Endothelial cell of umbilical vein (primary cell): ENCODE measurements at regions not wholly inside any gene's neighbourhood (a gene's known extent, or its start where the extent isn't known, plus 50 kb on each side); places are given as distances from the start of the nearest gene placed in this dataset.

ENCODE experiments used
- BruUV-seq: library from RNA; stranded (reverse); fragments of 400-500 nt; replicated peaks from 2 replicates; lab custom pipeline; 2021; lab: Mats Ljungman, UMichigan
- CTCF ChIA-PET: fragments of 300-600, 350-600 bp; sonication (Branson Sonifier 250); formaldehyde crosslinking; loops from one replicate; lab custom pipeline; 2021; ENCODE audit warnings: antibody characterized with exemption, inconsistent platforms; lab: Charles Lee
- POLR2A ChIA-PET: fragments of 300-600, 350-600 bp; sonication (Branson Sonifier 250); formaldehyde crosslinking; loops from one replicate; lab custom pipeline; 2021; ENCODE audit warnings: antibody characterized with exemption, inconsistent platforms; lab: Charles Lee
- DNase-seq: peaks from one replicate; pipeline ENCODE4 v3.0.0-alpha.2; 2011; ENCODE audit warnings: low read depth, low spot score
- FAIRE-seq: peaks from 2 replicates; lab custom pipeline; 2011; peaks lifted over from hg19 to GRCh38; lab: Jason Lieb, UNC
- H2AFZ ChIP-seq: 2 replicates; pipeline ENCODE4 v1.6.0; 2012; ENCODE audit warnings: low read depth, low read length, control low read depth, inconsistent platforms
- H3K27ac ChIP-seq: 2 replicates; pipeline ENCODE4 v1.5.1; 2011; ENCODE audit warnings: low read depth, mild to moderate bottlenecking, control low read depth, low read length, moderate library complexity; ENCODE audit not compliant: insufficient read depth
- H3K27me3 ChIP-seq, 2 experiments: 2 replicates each; pipeline versions ENCODE4 v1.6.0 to v1.6.1; 2011; ENCODE audit warnings: low read length in 2 of 2, mixed read lengths in 1 of 2; ENCODE audit not compliant: control insufficient read depth in 2 of 2, insufficient read depth in 2 of 2
- H3K36me3 ChIP-seq, 2 experiments: 2 replicates in 1 of 2; 3 replicates in 1 of 2; pipeline ENCODE4 v1.5.1; 2011; ENCODE audit warnings: low read length in 2 of 2, mild to moderate bottlenecking in 1 of 2, moderate library complexity in 1 of 2; ENCODE audit not compliant: control insufficient read depth in 2 of 2, insufficient read depth in 2 of 2; ENCODE audit errors: extremely low read depth in 1 of 2
- H3K4me1 ChIP-seq: 3 replicates; pipeline ENCODE4 v1.5.1; 2011; ENCODE audit warnings: mild to moderate bottlenecking, low read length; ENCODE audit not compliant: control insufficient read depth, insufficient read depth; ENCODE audit errors: extremely low read depth
- H3K4me2 ChIP-seq: 2 replicates; pipeline ENCODE4 v1.6.1; 2011; ENCODE audit warnings: low read length, control low read depth, mixed read lengths; ENCODE audit not compliant: insufficient read depth
- H3K4me3 ChIP-seq, 3 experiments: fragments of 200-600 bp in 1 of 3; sonication (generic), shearing (Covaris generic) in 1 of 3; replicated peaks in 1 of 3; 2 replicates each; pipeline ENCODE4 v1.5.1; 2011 to 2016; ENCODE audit warnings: control low read depth in 3 of 3, low read length in 3 of 3, mild to moderate bottlenecking in 2 of 3, inconsistent platforms in 1 of 3, low read depth in 1 of 3, moderate library complexity in 1 of 3; ENCODE audit not compliant: insufficient read depth in 1 of 3
- H3K79me2 ChIP-seq: 2 replicates; pipeline ENCODE4 v1.6.0; 2012; ENCODE audit warnings: low read length, inconsistent platforms; ENCODE audit not compliant: control insufficient read depth, insufficient read depth
- H3K9ac ChIP-seq: replicated peaks from 2 replicates; pipeline ENCODE3; 2011; ENCODE audit warnings: low read length, control low read depth; ENCODE audit not compliant: insufficient read depth; ENCODE audit errors: extremely low read depth
- H3K9me1 ChIP-seq: replicated peaks from 3 replicates; pipeline ENCODE4 v1.6.0; 2011; ENCODE audit warnings: mild to moderate bottlenecking, low read length; ENCODE audit not compliant: control insufficient read depth, insufficient read depth; ENCODE audit errors: extremely low read depth
- H3K9me3 ChIP-seq: replicated peaks from 2 replicates; pipeline ENCODE4 v1.5.1; 2012; ENCODE audit warnings: low read length, inconsistent platforms; ENCODE audit not compliant: control insufficient read depth, insufficient read depth
- H4K20me1 ChIP-seq: replicated peaks from 2 replicates; pipeline ENCODE3; 2011; ENCODE audit warnings: mild to moderate bottlenecking, low read length; ENCODE audit not compliant: control insufficient read depth, insufficient read depth; ENCODE audit errors: extremely low read depth
- EZH2 ChIP-seq: IDR thresholded peaks from 2 replicates; pipeline ENCODE4 v1.6.1; 2012; ENCODE audit warnings: borderline replicate concordance, low read depth, mild to moderate bottlenecking, moderate library complexity, low read length, inconsistent platforms; ENCODE audit not compliant: severe bottlenecking
- FOS ChIP-seq: IDR thresholded peaks from 2 replicates; pipeline ENCODE4 v1.6.1; 2011; ENCODE audit warnings: mild to moderate bottlenecking, low read length, moderate library complexity, borderline replicate concordance; ENCODE audit not compliant: insufficient read depth
- GATA2 ChIP-seq: IDR thresholded peaks from 2 replicates; pipeline ENCODE4 v1.7.0; 2011; ENCODE audit warnings: low read depth, mild to moderate bottlenecking, moderate library complexity, mixed read lengths, low read length; ENCODE audit not compliant: insufficient read length, insufficient read depth
- JUN ChIP-seq: IDR thresholded peaks from 2 replicates; pipeline ENCODE4 v1.6.1; 2011; ENCODE audit warnings: borderline replicate concordance, low read depth; ENCODE audit not compliant: insufficient read length, insufficient read depth
- MYC ChIP-seq: IDR thresholded peaks from one replicate; pipeline ENCODE4 v1.6.1; 2011; ENCODE audit warnings: mild to moderate bottlenecking, low read depth, low read length
- POLR2A ChIP-seq: IDR thresholded peaks from 2 replicates; pipeline ENCODE4 v1.6.1; 2012; ENCODE audit warnings: low read depth, mild to moderate bottlenecking, control low read depth, low read length
- POLR2AphosphoS5 ChIP-seq: IDR thresholded peaks from 2 replicates; pipeline ENCODE4 v1.6.1; 2012; ENCODE audit warnings: low read depth, mild to moderate bottlenecking, control low read depth, low read length, moderate library complexity; ENCODE audit not compliant: insufficient read depth
- dilution Hi-C: fragments of 300-500 bp; cut with MboI; formaldehyde crosslinking; loops from one replicate; pipeline ENCODE4 v1.15.0; 2019; ENCODE audit warnings: low sequenced_read_pairs; ENCODE audit not compliant: extremely low pct_ligation_motif_present
- intact Hi-C: fragments of 100-400 bp; cut with micrococcal nuclease; formaldehyde crosslinking; loops from one replicate; pipeline ENCODE4 v1.10.0; 2022
- TF ChIP-seq, protein P1 (sequence below): IDR thresholded peaks from 2 replicates; pipeline ENCODE4 v1.6.1; 2011; ENCODE audit not compliant: insufficient read depth, insufficient read length
- TF ChIP-seq, protein P2 (sequence below), 2 donors: IDR thresholded peaks; 1 replicate in 1 of 2; 2 replicates in 1 of 2; pipeline ENCODE4 v1.5.1; 2011; ENCODE audit warnings: low read length in 2 of 2, mild to moderate bottlenecking in 2 of 2, moderate library complexity in 2 of 2, control low read depth in 1 of 2, inconsistent platforms in 1 of 2, low read depth in 1 of 2; ENCODE audit not compliant: insufficient read depth in 1 of 2; ENCODE audit errors: extremely low read depth in 1 of 2

GRCh38 chr6:156639009-156639721 lies 138.0 kb upstream of the ARID1B start:
- no peak overlapping the region for H3K4me2 ChIP-seq
- TF ChIP-seq GATA2 (no peak), FOS (no peak), MYC (no peak), EZH2 (no peak), JUN (no peak), POLR2AphosphoS5 (no peak), POLR2A (no peak)
- TF ChIP-seq, protein P1, sequence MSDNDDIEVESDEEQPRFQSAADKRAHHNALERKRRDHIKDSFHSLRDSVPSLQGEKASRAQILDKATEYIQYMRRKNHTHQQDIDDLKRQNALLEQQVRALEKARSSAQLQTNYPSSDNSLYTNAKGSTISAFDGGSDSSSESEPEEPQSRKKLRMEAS = no peak
- TF ChIP-seq, protein P2, sequence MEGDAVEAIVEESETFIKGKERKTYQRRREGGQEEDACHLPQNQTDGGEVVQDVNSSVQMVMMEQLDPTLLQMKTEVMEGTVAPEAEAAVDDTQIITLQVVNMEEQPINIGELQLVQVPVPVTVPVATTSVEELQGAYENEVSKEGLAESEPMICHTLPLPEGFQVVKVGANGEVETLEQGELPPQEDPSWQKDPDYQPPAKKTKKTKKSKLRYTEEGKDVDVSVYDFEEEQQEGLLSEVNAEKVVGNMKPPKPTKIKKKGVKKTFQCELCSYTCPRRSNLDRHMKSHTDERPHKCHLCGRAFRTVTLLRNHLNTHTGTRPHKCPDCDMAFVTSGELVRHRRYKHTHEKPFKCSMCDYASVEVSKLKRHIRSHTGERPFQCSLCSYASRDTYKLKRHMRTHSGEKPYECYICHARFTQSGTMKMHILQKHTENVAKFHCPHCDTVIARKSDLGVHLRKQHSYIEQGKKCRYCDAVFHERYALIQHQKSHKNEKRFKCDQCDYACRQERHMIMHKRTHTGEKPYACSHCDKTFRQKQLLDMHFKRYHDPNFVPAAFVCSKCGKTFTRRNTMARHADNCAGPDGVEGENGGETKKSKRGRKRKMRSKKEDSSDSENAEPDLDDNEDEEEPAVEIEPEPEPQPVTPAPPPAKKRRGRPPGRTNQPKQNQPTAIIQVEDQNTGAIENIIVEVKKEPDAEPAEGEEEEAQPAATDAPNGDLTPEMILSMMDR (IDR thresholded peaks at IDR 0.05; ENCODE audit: extremely low read depth in 1 of 2, insufficient read depth in 1 of 2, low read depth in 1 of 2, low read length in 2 of 2) = no peak
- no peaks in the 10 kb centered on the region for H3K36me3 ChIP-seq
- intact Hi-C loops (no loop called here), dilution Hi-C loops (no loop called here)
- FAIRE-seq (no peak), DNase-seq (no peak)
- H3K4me1 ChIP-seq = no peaks in the 10 kb centered on the region
- peaks cover 0 to 1% of the 10 kb centered on the region in 2 experiments for H3K27me3 ChIP-seq
- H3K9me1 ChIP-seq = no peaks in the 10 kb centered on the region
- BruUV-seq = no TSS peak
- H3K27ac ChIP-seq = no peak overlapping the region
- H3K9me3 ChIP-seq = no peaks in the 10 kb centered on the region
- no peak overlapping the region for H3K9ac ChIP-seq
- POLR2A ChIA-PET = interaction anchor here (0.6 kb wide), 1 partner anchor 1657 kb away, joined by 6 read pairs; no protein-coding TSS in a partner anchor
- H4K20me1 ChIP-seq = no peaks in the 10 kb centered on the region
- H2AFZ ChIP-seq = no peak overlapping the region
- no peak overlapping the region for H3K4me3 ChIP-seq
- H3K79me2 ChIP-seq = no peaks in the 10 kb centered on the region
- CTCF ChIA-PET = no interaction called here
